Muscle of arm (tissue), 1 donor: ENCODE measurements at regions not wholly inside any gene's neighbourhood (a gene's known extent, or its start where the extent isn't known, plus 50 kb on each side); places are given as distances from the start of the nearest gene placed in this dataset.
"Not testable (repeated sequence)": the region's sequence is repeated elsewhere in the genome, so short reads cannot be mapped to it uniquely, and the experiment has no call there.

Experiments
- DNase-seq: peaks from one replicate; pipeline ENCODE4 v3.0.0-alpha.2; 2013

GRCh38 chr5:143955141-143955540 is 143.2 kb downstream of the HMHB1 start:
- peak; percentile 75 for DNase-seq

- DNase-seq: no peak
Measured at GRCh38 chr5:143957455-143957854, 145.5 kb downstream of the HMHB1 start.

- no peak for DNase-seq
Measured at GRCh38 chr5:143962201-143962600, 150.2 kb downstream of the HMHB1 start.

- DNase-seq: no peak
Measured at GRCh38 chr5:143964919-143965318, 153.0 kb downstream of the HMHB1 start.

GRCh38 chr5:143966280-143966679 is 154.3 kb downstream of the HMHB1 start:
- no peak for DNase-seq

- DNase-seq: peak; percentile 49
Measured at GRCh38 chr5:143968071-143968878, 156.3 kb downstream of the HMHB1 start.

- no peak for DNase-seq
Measured at GRCh38 chr5:143970159-143970558, 158.2 kb downstream of the HMHB1 start.

GRCh38 chr5:143972068-143972467 is 160.1 kb downstream of the HMHB1 start:
- DNase-seq: no peak

GRCh38 chr5:143976055-143976454 is 164.1 kb downstream of the HMHB1 start:
- DNase-seq: no peak

GRCh38 chr5:143977891-143978461 is 166.0 kb downstream of the HMHB1 start:
- DNase-seq: no peak

GRCh38 chr5:143979044-143979690 is 167.2 kb downstream of the HMHB1 start:
- DNase-seq: no peak

- DNase-seq: no peak
Measured at GRCh38 chr5:143980506-143980905, 168.5 kb downstream of the HMHB1 start.

- not testable (repeated sequence) for DNase-seq
Measured at GRCh38 chr5:143982957-143983356, 171.0 kb downstream of the HMHB1 start.

- DNase-seq: no peak
Measured at GRCh38 chr5:143985832-143986515, 174.0 kb downstream of the HMHB1 start.

GRCh38 chr5:143986516-143987212 is 174.7 kb downstream of the HMHB1 start:
- DNase-seq: peak; percentile 90

GRCh38 chr5:143987264-143987663 is 175.3 kb downstream of the HMHB1 start:
- DNase-seq: no peak

- DNase-seq: no peak
Measured at GRCh38 chr5:143987751-143988560, 176.0 kb downstream of the HMHB1 start.

- peak; percentile 75 for DNase-seq
Measured at GRCh38 chr5:143992496-143992895, 178.0 kb downstream of the YIPF5 start.

- no peak for DNase-seq
Measured at GRCh38 chr5:144002876-144003275, 167.6 kb downstream of the YIPF5 start.

GRCh38 chr5:144003636-144004035 is 166.8 kb downstream of the YIPF5 start:
- no peak for DNase-seq

GRCh38 chr5:144004146-144004545 is 166.3 kb downstream of the YIPF5 start:
- DNase-seq: no peak
